ENCODE measurements at regions not wholly inside any gene's neighbourhood (a gene's known extent, or its start where the extent isn't known, plus 50 kb on each side); places are given as distances from the start of the nearest gene placed in this dataset.
"Not testable (repeated sequence)": the region's sequence is repeated elsewhere in the genome, so short reads cannot be mapped to it uniquely, and the experiment has no call there.

DNA sequence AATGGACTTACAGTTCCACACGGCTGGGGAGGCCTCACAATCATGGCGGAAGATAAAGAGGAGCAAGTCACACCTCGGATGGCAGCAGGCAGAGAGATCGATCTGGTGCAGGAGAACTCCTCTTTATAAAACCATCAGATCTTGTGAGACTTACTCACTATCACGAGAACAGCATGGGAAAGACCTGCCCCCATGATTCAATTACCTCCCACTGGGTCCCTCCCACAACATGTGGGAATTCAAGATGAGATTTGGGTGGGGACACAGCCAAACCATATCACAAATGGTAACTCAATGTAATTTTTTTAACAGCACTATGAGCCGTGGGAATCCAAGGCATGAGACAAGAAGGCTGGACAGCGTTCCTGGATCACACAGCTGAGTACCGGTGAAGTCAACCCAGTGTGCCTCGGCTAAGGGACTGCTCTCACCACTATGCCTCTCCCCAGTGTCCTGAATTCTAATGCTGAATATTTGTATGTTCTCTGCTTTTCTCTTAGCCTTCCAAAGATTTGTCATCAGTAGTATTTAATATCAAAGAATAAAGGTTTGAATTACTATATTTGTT is 84.3 kb downstream of the IRS2 start:
- H3K9me3 Mint-ChIP-seq; intact Hi-C loops (cut with micrococcal nuclease); DNase-seq (ENCODE audit: low spot score); H3K27ac Mint-ChIP-seq; H3K4me3 Mint-ChIP-seq (ENCODE audit: low read depth); H3K36me3 Mint-ChIP-seq (ENCODE audit: low read depth); H3K4me1 Mint-ChIP-seq (ENCODE audit: low read depth): not testable (repeated sequence)
- H3K27me3 Mint-ChIP-seq (ENCODE audit: low read depth), result peaks cover 26% of the 10 kb centered on the region

- no peak for DNase-seq (ENCODE audit: low spot score)
- peaks cover 29% of the 10 kb centered on the region for H3K27me3 Mint-ChIP-seq (ENCODE audit: low read depth)
- H3K4me1 Mint-ChIP-seq (ENCODE audit: low read depth), result peaks cover 2% of the 10 kb centered on the region
- intact Hi-C loops (cut with micrococcal nuclease), result no loop called here
- H3K27ac Mint-ChIP-seq, result no peak overlapping the region
- no peak overlapping the region for H3K4me3 Mint-ChIP-seq (ENCODE audit: low read depth)
- H3K9me3 Mint-ChIP-seq, result no peaks in the 10 kb centered on the region
- H3K36me3 Mint-ChIP-seq (ENCODE audit: low read depth), result no peaks in the 10 kb centered on the region
Observed at GRCh38 chr13:109700176-109700575, 86.2 kb downstream of the IRS2 start.

- H3K27ac Mint-ChIP-seq, result no peak overlapping the region
- H3K4me3 Mint-ChIP-seq (ENCODE audit: low read depth), result no peak overlapping the region
- H3K9me3 Mint-ChIP-seq, result no peaks in the 10 kb centered on the region
- H3K36me3 Mint-ChIP-seq (ENCODE audit: low read depth), result no peaks in the 10 kb centered on the region
- intact Hi-C loops (cut with micrococcal nuclease), result no loop called here
- H3K4me1 Mint-ChIP-seq (ENCODE audit: low read depth), result no peaks in the 10 kb centered on the region
- DNase-seq (ENCODE audit: low spot score), result no peak
- H3K27me3 Mint-ChIP-seq (ENCODE audit: low read depth), result peaks cover 24% of the 10 kb centered on the region
Observed at GRCh38 chr13:109699628-109700071, 86.7 kb downstream of the IRS2 start.

DNA sequence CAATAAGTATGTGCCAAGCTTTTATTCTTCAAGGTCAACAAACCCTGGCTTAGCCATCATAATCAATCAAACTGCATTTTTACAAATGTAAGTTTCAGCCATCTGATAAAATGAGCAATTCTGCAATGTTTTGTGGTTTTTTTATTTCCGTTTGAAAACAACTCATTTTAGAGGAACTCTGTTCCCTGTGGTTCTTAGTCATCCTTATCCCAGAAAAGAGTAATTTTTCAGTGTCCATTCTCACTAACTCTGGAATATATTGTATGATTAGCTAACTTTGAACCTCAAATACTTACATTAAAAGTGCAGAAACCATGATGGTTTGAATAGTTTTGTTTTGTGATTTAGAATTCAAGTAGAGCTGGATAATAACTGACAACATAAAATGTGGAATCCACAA is 87.6 kb downstream of the IRS2 start:
- intact Hi-C loops (cut with micrococcal nuclease), result no loop called here
- H3K27ac Mint-ChIP-seq, result no peak overlapping the region

GRCh38 chr13:109697936-109698335 is 88.4 kb downstream of the IRS2 start:
- Mint-ChIP-seq H3K36me3 (ENCODE audit: low read depth) (no peaks in the 10 kb centered on the region), H3K27ac (no peak overlapping the region), H3K4me1 (ENCODE audit: low read depth) (no peaks in the 10 kb centered on the region), H3K4me3 (ENCODE audit: low read depth) (no peak overlapping the region), H3K27me3 (ENCODE audit: low read depth) (peaks cover 12% of the 10 kb centered on the region), H3K9me3 (no peaks in the 10 kb centered on the region)
- intact Hi-C loops (cut with micrococcal nuclease), result no loop called here
- DNase-seq (ENCODE audit: low spot score), result no peak

More for the DNA sequence above, 87.6 kb downstream of the IRS2 start:
- H3K36me3 Mint-ChIP-seq (ENCODE audit: low read depth), result no peaks in the 10 kb centered on the region
- H3K27me3 Mint-ChIP-seq (ENCODE audit: low read depth), result peaks cover 15% of the 10 kb centered on the region
- no peak for DNase-seq (ENCODE audit: low spot score)
- H3K4me1 Mint-ChIP-seq (ENCODE audit: low read depth), result no peaks in the 10 kb centered on the region
- no peaks in the 10 kb centered on the region for H3K9me3 Mint-ChIP-seq
- H3K4me3 Mint-ChIP-seq (ENCODE audit: low read depth), result no peak overlapping the region

DNA sequence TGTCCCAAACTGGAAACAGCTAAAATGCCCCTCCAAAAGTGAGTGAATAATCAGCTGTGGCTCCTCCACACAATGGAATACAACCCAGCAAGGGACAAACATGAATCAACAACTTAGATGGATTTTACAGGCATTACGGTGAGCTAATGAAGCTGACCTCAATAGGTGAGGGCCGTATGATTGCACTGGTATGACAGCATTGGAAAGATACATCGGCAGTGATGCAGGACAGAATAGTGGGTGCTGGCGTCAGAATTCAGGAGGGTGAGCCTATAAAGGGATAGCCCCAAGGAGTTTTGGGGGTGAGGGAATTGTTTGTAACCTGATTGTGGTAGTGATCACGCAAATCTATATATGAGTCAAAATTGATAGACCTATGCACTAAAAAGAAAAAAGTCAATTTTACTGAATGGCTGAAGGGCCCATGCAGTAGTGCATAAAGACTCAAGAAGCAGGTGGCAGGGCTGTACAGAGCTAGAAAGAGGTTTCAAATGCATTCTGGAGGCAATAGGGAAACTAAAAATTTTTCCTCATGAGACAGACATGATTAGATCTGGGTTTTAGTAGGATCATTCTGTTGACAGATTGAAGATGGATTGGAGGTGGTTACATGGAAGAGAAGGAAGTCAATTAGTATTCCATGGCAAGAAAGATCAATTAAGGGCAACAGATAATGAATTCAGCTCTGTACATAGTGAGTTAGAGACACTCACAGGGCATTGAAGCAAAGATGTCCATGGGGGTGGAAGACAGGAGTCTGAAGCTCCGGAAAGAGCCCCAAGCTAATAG is 90.8 kb downstream of the IRS2 start:
- Mint-ChIP-seq H3K36me3 (ENCODE audit: low read depth) (no peaks in the 10 kb centered on the region), H3K4me1 (ENCODE audit: low read depth) (no peaks in the 10 kb centered on the region), H3K9me3 (no peaks in the 10 kb centered on the region), H3K27ac (no peak overlapping the region), H3K4me3 (ENCODE audit: low read depth) (no peak overlapping the region), H3K27me3 (ENCODE audit: low read depth) (peaks cover 6% of the 10 kb centered on the region)
- intact Hi-C loops (cut with micrococcal nuclease), result no loop called here
- DNase-seq (ENCODE audit: low spot score), result no peak

GRCh38 chr13:109694972-109695371 is 91.4 kb downstream of the IRS2 start:
- no peak overlapping the region for H3K27ac Mint-ChIP-seq
- no peak overlapping the region for H3K4me3 Mint-ChIP-seq (ENCODE audit: low read depth)
- intact Hi-C loops (cut with micrococcal nuclease), result no loop called here
- no peaks in the 10 kb centered on the region for H3K36me3 Mint-ChIP-seq (ENCODE audit: low read depth)
- DNase-seq (ENCODE audit: low spot score), result no peak
- H3K27me3 Mint-ChIP-seq (ENCODE audit: low read depth), result peaks cover 6% of the 10 kb centered on the region
- H3K9me3 Mint-ChIP-seq, result no peaks in the 10 kb centered on the region
- H3K4me1 Mint-ChIP-seq (ENCODE audit: low read depth), result no peaks in the 10 kb centered on the region

GRCh38 chr13:109693213-109693612 is 93.2 kb downstream of the IRS2 start:
- H3K4me3 Mint-ChIP-seq (ENCODE audit: low read depth), result no peak overlapping the region
- DNase-seq (ENCODE audit: low spot score), result no peak
- intact Hi-C loops (cut with micrococcal nuclease), result no loop called here
- no peaks in the 10 kb centered on the region for H3K4me1 Mint-ChIP-seq (ENCODE audit: low read depth)
- no peaks in the 10 kb centered on the region for H3K9me3 Mint-ChIP-seq
- no peak overlapping the region for H3K27ac Mint-ChIP-seq
- peaks cover 6% of the 10 kb centered on the region for H3K27me3 Mint-ChIP-seq (ENCODE audit: low read depth)
- no peaks in the 10 kb centered on the region for H3K36me3 Mint-ChIP-seq (ENCODE audit: low read depth)

DNA sequence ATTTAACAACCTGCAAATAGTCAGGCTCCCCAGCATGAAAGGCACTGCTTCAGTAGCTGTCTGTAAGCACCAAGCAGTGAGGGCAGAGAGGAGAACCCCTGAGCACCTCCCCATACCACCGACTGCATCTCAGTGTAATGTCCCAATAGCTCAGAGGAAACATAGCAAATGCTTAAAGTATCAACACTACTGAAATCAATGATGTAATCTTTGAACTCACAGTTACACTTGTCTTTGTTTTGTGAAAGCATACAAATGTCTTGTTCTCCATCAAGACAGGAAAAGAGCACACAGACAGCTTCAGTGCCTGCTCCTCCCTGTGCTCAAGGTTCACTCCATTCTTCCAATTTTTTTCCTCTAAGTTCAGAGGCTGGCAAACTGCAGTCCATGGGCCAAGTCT is 94.7 kb downstream of the IRS2 start:
- no peak for DNase-seq (ENCODE audit: low spot score)
- Mint-ChIP-seq H3K27me3 (ENCODE audit: low read depth) (peaks cover 3% of the 10 kb centered on the region), H3K9me3 (no peaks in the 10 kb centered on the region), H3K4me1 (ENCODE audit: low read depth) (no peaks in the 10 kb centered on the region), H3K4me3 (ENCODE audit: low read depth) (no peak overlapping the region), H3K36me3 (ENCODE audit: low read depth) (no peaks in the 10 kb centered on the region), H3K27ac (no peak overlapping the region)
- intact Hi-C loops (cut with micrococcal nuclease), result no loop called here

- Mint-ChIP-seq H3K4me3 (ENCODE audit: low read depth) (no peak overlapping the region), H3K9me3 (no peaks in the 10 kb centered on the region), H3K27me3 (ENCODE audit: low read depth) (peaks cover 5% of the 10 kb centered on the region), H3K27ac (no peak overlapping the region), H3K4me1 (ENCODE audit: low read depth) (no peaks in the 10 kb centered on the region), H3K36me3 (ENCODE audit: low read depth) (no peaks in the 10 kb centered on the region)
- no peak for DNase-seq (ENCODE audit: low spot score)
- intact Hi-C loops (cut with micrococcal nuclease), result no loop called here
Observed at GRCh38 chr13:109687559-109688448, 98.6 kb downstream of the IRS2 start.

DNA sequence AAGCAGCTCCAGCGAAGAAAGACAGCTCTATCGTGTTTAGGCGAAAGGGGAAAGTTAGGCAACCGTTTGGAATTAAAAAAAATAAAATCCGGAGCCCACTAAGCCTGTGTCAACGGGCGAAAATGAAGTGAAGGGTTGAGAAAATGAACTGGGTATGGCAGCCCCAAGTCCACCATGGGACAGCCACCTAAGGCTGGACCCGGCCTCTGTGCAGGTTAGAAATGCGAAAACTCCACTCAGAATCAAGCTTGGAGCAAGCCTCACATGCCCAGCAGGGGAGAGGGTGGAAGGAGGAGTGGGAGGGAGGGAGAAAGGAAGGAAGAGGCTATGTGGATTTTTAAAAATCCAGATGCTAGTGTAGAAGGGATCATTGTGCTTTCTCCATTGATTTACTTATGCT is 101.2 kb downstream of the IRS2 start:
- no peaks in the 10 kb centered on the region for H3K36me3 Mint-ChIP-seq (ENCODE audit: low read depth)
- DNase-seq (ENCODE audit: low spot score), result no peak
- H3K4me3 Mint-ChIP-seq (ENCODE audit: low read depth), result no peak overlapping the region
- intact Hi-C loops (cut with micrococcal nuclease), result no loop called here
- peaks cover 8% of the 10 kb centered on the region for H3K27me3 Mint-ChIP-seq (ENCODE audit: low read depth)
- no peaks in the 10 kb centered on the region for H3K9me3 Mint-ChIP-seq
- no peaks in the 10 kb centered on the region for H3K4me1 Mint-ChIP-seq (ENCODE audit: low read depth)
- no peak overlapping the region for H3K27ac Mint-ChIP-seq

GRCh38 chr13:109684824-109685202 is 101.6 kb downstream of the IRS2 start:
- DNase-seq (ENCODE audit: low spot score), result no peak
- Mint-ChIP-seq H3K27ac (no peak overlapping the region), H3K4me1 (ENCODE audit: low read depth) (no peaks in the 10 kb centered on the region), H3K9me3 (no peaks in the 10 kb centered on the region), H3K27me3 (ENCODE audit: low read depth) (peaks cover 8% of the 10 kb centered on the region), H3K4me3 (ENCODE audit: low read depth) (no peak overlapping the region), H3K36me3 (ENCODE audit: low read depth) (no peaks in the 10 kb centered on the region)
- intact Hi-C loops (cut with micrococcal nuclease), result no loop called here

All from activated T-helper 2 cell treated with anti-CD3 and anti-CD28 coated beads, Interferon-gamma antibody, Interleukin-2, Interleukin-4, amounts not matched to agents 10 μg/mL and 5 μg/mL and 100 μg/mL, durations not matched to agents 14 hours and 24 hours and 36 hours (primary cell).